DOHH2 (cell line): ENCODE measurements at regions not wholly inside any gene's neighbourhood (a gene's known extent, or its start where the extent isn't known, plus 50 kb on each side); places are given as distances from the start of the nearest gene placed in this dataset.

Source experiments
- H3F3A ChIP-seq: fragments of 200-600 bp; sonication (generic), shearing (Covaris generic); 2 replicates; pipeline ENCODE4 v1.6.0; 2016; ENCODE audit warnings: antibody characterized with exemption, mild to moderate bottlenecking; ENCODE audit not compliant: control insufficient read depth, insufficient read depth
- H3K27ac ChIP-seq: fragments of 200-600 bp; sonication (generic); 2 replicates; pipeline ENCODE4 v1.5.1; 2014; ENCODE audit warnings: low read depth, mild to moderate bottlenecking, low read length, moderate library complexity
- H3K27me3 ChIP-seq: fragments of 200-600 bp; sonication (generic); 2 replicates; pipeline ENCODE4 v1.6.1; 2014; ENCODE audit warnings: mild to moderate bottlenecking, low read length, mixed read lengths; ENCODE audit not compliant: control insufficient read depth
- H3K36me3 ChIP-seq: fragments of 200-600 bp; sonication (generic); 2 replicates; pipeline ENCODE4 v1.6.1; 2014; ENCODE audit warnings: mild to moderate bottlenecking, low read length, moderate library complexity, mixed read lengths; ENCODE audit not compliant: control insufficient read depth
- H3K4me1 ChIP-seq: fragments of 200-600 bp; sonication (generic); 2 replicates; pipeline ENCODE4 v1.6.1; 2014; ENCODE audit warnings: mild to moderate bottlenecking, low read length, mixed read lengths; ENCODE audit not compliant: control insufficient read depth
- H3K4me2 ChIP-seq: fragments of 200-600 bp; sonication (generic); 2 replicates; pipeline ENCODE4 v1.6.0; 2014; ENCODE audit warnings: mild to moderate bottlenecking, low read length, moderate library complexity
- H3K4me3 ChIP-seq: fragments of 200-600 bp; sonication (generic); 2 replicates; pipeline ENCODE4 v1.5.1; 2014; ENCODE audit warnings: mild to moderate bottlenecking, low read length, mixed read lengths
- H3K79me2 ChIP-seq: fragments of 200-600 bp; sonication (generic); 2 replicates; pipeline ENCODE4 v1.6.1; 2014; ENCODE audit warnings: mild to moderate bottlenecking, low read length, mixed read lengths; ENCODE audit not compliant: control insufficient read depth
- H3K9me2 ChIP-seq: fragments of 200-600 bp; sonication (generic); replicated peaks from 2 replicates; pipeline ENCODE4 v1.6.1; 2014; ENCODE audit warnings: mild to moderate bottlenecking, low read length, mixed read lengths; ENCODE audit not compliant: control insufficient read depth
- H3K9me3 ChIP-seq: fragments of 200-600 bp; sonication (generic); 2 replicates; pipeline ENCODE4 v1.6.1; 2014; ENCODE audit warnings: antibody characterized with exemption, low read length, mixed read lengths; ENCODE audit not compliant: control insufficient read depth, insufficient read depth
- H4K20me1 ChIP-seq: fragments of 200-600 bp; sonication (generic); 2 replicates; pipeline ENCODE4 v1.6.0; 2014; ENCODE audit warnings: low read depth, mild to moderate bottlenecking, antibody characterized with exemption, low read length, moderate library complexity; ENCODE audit not compliant: control insufficient read depth, insufficient read depth
- CTCF ChIP-seq: fragments of 200-600 bp; sonication (generic); IDR thresholded peaks from one replicate; pipeline ENCODE4 v1.5.1; 2014; ENCODE audit warnings: antibody characterized with exemption, mild to moderate bottlenecking, low read depth, low read length; ENCODE audit not compliant: poor library complexity, severe bottlenecking
- EZH2phosphoT487 ChIP-seq: fragments of 200-600 bp; sonication (generic); IDR thresholded peaks from 2 replicates; pipeline ENCODE4 v1.6.1; 2017; ENCODE audit warnings: borderline replicate concordance, mild to moderate bottlenecking, antibody characterized with exemption, low read length, moderate library complexity, mixed read lengths

- Histone ChIP-seq H4K20me1 (no peaks in the 10 kb centered on the region), H3K4me2 (no peak overlapping the region), H3K79me2 (no peaks in the 10 kb centered on the region), H3K27me3 (no peaks in the 10 kb centered on the region), H3F3A (no peaks in the 10 kb centered on the region), H3K27ac (no peak overlapping the region), H3K36me3 (no peaks in the 10 kb centered on the region), H3K9me3 (no peaks in the 10 kb centered on the region), H3K4me3 (no peak overlapping the region), H3K4me1 (no peaks in the 10 kb centered on the region), H3K9me2 (no peaks in the 10 kb centered on the region)
- no peak for TF ChIP-seq EZH2phosphoT487
- TF ChIP-seq CTCF: no peak
Observed at GRCh38 chr16:54432897-54433229, 146.3 kb upstream of the IRX3 start.

DNA sequence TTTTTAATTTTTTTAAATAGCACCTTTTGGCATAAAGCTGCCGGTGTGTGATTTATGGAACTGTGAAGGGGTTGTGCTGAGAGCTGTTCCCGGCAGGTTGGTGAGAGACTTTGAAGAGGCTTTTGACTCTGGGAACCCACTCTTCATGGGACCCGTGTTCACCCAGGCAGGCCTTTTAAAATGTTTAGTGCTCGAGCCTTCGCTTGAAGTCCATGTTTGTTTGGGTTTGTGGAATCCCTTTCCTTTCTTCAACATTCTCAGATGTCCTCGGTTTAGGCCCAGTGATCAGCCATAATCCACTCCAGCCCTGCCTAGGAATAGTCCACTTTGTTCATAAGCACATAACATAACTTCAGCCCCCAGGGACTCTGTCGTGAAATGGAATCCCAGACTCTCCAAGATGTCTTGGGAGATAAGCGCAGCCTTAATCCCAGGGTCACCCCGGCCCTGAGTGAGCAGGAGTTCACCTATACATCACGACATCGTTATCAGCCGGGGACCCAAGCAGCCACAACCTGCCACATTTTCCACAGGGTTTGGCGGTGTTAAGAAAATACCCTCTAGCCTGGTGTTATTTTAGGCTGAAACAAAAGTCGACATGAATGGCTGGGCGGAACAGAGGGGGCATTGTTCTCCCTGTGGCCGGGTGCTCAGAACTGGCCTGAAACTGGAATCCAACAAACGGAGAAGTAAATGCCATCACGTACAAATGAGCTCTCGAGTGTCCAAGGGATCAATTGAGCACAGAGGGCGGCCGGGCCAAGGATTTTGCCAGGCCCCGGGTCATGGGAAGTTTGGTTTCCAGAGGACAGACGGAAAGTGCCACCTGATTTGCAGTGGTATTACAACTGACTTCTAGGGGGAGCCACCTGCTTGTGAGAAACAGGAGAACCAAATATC lies 145.7 kb upstream of the IRX3 start:
- no peaks in the 10 kb centered on the region for H3K27me3 ChIP-seq
- H3K9me2 ChIP-seq: no peaks in the 10 kb centered on the region
- no peaks in the 10 kb centered on the region for H3K4me1 ChIP-seq
- no peaks in the 10 kb centered on the region for H3K36me3 ChIP-seq
- no peak for TF ChIP-seq EZH2phosphoT487
- no peak for TF ChIP-seq CTCF
- H3F3A ChIP-seq: no peaks in the 10 kb centered on the region
- no peaks in the 10 kb centered on the region for H4K20me1 ChIP-seq
- no peaks in the 10 kb centered on the region for H3K79me2 ChIP-seq
- no peak overlapping the region for H3K4me3 ChIP-seq
- H3K9me3 ChIP-seq: no peaks in the 10 kb centered on the region
- H3K27ac ChIP-seq: no peak overlapping the region
- no peak overlapping the region for H3K4me2 ChIP-seq

GRCh38 chr16:54431041-54431996 lies 144.7 kb upstream of the IRX3 start:
- Histone ChIP-seq H3K4me2 (no peak overlapping the region), H3K9me3 (no peaks in the 10 kb centered on the region), H3K27me3 (no peaks in the 10 kb centered on the region), H3F3A (no peaks in the 10 kb centered on the region), H3K36me3 (no peaks in the 10 kb centered on the region), H3K79me2 (no peaks in the 10 kb centered on the region), H3K27ac (no peak overlapping the region), H4K20me1 (no peaks in the 10 kb centered on the region), H3K4me1 (no peaks in the 10 kb centered on the region), H3K4me3 (no peak overlapping the region), H3K9me2 (no peaks in the 10 kb centered on the region)
- TF ChIP-seq EZH2phosphoT487 (no peak), CTCF (no peak)
